GM12874 (cell line): ENCODE measurements at regions not wholly inside any gene's neighbourhood (a gene's known extent, or its start where the extent isn't known, plus 50 kb on each side); places are given as distances from the start of the nearest gene placed in this dataset.

Experiments used
- TF ChIP-seq, protein P1 (sequence below): IDR thresholded peaks from 2 replicates; pipeline ENCODE4 v1.5.1; 2011; ENCODE audit warnings: low read depth, mild to moderate bottlenecking, control low read depth, low read length, moderate library complexity; ENCODE audit not compliant: insufficient read depth

DNA sequence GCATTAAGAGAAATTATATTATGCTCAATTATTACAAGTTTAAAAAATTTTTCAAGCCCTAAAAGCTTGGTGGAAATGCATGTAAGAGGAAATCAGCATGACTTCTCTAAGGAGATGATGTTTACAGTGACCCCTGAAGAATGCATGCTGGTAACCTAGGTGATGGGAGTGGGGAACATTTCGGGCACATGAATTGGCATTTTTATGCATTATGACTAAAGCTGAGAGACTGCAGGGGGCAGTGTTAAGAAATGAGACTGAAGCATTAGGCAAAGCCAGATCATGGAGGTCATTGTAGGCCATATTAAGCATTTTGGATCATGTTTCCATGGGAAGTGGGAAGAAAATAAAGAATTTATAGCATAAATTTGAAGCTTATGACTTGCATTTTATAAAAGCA lies 421.3 kb downstream of the FAT4 start:
- TF ChIP-seq, protein P1, sequence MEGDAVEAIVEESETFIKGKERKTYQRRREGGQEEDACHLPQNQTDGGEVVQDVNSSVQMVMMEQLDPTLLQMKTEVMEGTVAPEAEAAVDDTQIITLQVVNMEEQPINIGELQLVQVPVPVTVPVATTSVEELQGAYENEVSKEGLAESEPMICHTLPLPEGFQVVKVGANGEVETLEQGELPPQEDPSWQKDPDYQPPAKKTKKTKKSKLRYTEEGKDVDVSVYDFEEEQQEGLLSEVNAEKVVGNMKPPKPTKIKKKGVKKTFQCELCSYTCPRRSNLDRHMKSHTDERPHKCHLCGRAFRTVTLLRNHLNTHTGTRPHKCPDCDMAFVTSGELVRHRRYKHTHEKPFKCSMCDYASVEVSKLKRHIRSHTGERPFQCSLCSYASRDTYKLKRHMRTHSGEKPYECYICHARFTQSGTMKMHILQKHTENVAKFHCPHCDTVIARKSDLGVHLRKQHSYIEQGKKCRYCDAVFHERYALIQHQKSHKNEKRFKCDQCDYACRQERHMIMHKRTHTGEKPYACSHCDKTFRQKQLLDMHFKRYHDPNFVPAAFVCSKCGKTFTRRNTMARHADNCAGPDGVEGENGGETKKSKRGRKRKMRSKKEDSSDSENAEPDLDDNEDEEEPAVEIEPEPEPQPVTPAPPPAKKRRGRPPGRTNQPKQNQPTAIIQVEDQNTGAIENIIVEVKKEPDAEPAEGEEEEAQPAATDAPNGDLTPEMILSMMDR, result no peak; the same call in 1 of the 2 replicates

DNA sequence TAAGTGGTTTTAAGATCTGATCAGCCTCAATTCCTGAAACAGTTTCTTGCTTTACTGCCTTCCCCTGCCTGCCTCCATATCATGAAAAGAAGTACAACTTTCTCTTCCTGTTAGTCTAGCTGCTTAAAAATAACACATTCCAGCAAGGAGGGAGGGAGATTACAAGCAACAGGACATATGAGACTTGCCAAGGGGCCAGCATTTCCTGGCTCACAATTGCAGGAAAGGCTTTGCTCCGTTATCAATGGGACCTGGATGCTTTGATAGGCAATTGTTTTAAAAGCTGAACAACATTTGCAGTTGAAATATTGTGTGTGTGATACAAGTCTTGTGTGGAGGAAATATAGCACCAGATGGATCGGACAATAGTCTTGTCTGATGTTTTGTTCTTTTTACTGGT lies 425.0 kb downstream of the FAT4 start:
- TF ChIP-seq, protein P1, result no peak

DNA sequence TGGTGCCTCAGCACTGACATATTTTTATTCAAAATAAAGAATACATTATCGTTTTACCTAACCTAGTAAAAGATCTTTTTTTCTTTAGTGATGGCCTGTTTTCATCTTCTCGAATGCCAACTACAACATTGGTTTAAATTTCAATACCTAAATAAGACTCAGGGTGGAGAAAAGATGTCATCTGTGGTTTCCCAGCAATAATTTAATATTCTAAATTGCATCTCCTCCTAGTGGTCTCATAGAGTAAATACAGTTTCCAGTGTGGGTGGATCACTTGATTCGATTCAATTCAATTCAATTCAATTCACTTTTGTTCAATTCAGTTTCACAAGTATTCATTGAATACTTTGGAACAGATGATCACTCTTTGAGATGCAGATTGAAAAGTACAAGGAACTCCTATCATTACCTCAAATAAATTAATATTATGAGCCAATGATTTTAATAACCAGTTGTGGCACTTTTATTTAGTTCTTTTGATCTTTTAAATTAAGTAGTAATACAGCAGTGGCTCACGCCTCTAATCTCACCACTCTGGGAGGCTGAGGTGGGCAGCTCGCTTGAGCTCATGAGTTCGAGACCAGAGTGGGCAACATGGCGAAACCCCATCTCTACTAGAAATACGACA lies 427.2 kb downstream of the FAT4 start:
- TF ChIP-seq, protein P1, result peak; percentile 34; the same call in 1 of the 2 replicates

DNA sequence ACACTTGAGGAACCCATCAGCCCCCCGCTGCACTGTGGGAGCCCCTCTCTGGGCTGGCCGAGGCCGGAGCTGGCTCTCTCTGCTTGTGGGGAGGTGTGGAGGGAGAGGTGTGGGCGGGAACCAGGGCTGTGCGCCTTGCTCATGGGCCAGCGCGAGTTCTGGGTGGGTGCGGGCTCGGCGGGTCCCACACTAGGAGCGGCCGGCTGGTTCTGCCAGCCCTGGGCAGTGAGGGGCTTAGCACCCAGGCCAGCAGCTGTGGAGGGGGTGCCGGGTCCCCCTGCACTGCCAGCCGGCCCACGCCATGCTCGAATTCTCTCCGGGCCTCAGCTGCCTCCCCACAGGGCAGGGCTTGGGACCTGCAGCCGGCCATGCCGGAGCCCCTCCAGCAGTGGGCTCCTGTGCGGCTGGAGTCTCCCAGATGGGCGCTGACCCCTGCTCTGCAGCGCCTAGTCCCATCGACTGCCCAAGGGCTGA lies 430.2 kb downstream of the FAT4 start:
- TF ChIP-seq, protein P1, result no peak

DNA sequence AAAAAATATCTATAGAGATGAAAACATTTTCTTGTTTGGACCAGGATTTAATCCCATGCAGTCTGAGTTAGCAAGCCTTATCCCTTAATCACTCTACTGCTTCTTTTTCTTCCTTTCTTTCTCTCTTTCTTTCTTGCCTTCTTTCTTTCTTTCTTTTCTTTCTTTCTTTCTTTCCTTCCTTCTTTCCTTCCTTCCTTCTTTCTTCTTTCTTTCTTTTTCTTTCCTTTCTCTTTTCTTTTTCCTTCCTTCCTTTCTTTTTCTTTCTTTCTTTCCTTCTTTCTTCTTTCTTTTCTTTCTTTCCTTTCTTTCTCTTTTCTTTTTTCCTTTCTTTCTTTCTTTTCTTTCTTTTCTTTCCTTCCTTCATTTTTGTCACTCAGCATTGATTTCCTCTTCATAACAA lies 434.6 kb downstream of the FAT4 start:
- TF ChIP-seq, protein P1, result no peak

DNA sequence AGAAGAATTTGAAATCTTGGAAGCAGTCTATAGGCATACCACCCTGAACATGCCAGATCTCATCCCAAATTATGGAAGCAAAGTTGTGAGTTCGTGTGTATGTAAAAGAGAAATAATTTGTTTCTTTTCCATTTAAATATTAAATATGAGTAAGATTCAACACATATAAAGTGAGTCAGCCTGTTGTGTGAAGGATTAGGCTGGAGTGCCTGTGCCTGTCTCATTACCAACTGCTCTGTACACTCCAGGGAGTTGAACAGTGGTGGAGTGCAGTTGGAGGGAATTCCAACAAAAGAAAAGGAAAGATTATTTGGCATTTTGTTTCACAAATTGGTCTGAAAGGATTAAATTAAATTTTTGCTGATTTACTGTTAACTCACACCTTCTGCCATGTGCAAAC lies 435.6 kb downstream of the FAT4 start:
- TF ChIP-seq, protein P1, result no peak

DNA sequence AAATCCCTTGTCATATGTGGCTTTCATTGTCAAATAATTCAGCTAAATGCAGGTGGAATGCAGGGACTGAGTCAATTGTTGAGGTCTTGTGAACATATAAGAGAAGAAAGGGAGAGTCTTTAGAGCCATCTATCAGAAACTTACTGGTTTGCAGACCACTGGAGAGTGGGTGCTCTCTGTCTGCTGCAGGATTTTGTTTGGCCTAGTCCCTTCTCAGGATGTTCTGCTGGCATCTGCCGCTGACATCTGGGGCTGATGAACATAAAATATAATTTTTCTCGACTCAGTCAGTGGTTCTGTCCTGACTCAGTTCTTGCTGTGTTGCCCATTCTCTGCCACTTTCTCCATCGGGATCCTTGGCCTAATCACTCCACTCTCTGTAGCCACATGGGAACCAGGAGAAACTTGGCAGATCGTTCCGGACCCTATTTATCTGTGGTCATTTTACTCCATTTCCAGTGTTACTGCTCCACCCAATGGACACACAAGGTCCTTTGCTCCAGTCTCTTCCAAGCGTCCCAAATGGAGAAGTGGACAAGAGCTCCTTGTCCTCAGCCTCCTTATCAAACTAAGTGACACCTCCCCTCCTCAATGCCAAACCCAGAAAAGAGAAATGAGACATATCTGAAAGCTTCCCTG lies 436.2 kb downstream of the FAT4 start:
- TF ChIP-seq, protein P1, result no peak
